Gastrocnemius medialis (tissue), 4 donors: ENCODE measurements at regions not wholly inside any gene's neighbourhood (a gene's known extent, or its start where the extent isn't known, plus 50 kb on each side); places are given as distances from the start of the nearest gene placed in this dataset.

Experiments used
- POLR2A ChIP-seq, 2 donors: fragments of 450-650 bp; IDR thresholded peaks; one replicate each; pipeline ENCODE4 v1.6.1; 2017; ENCODE audit warnings: antibody characterized with exemption in 2 of 2, mild to moderate bottlenecking in 2 of 2, moderate library complexity in 2 of 2
- TF ChIP-seq, protein P1 (sequence below), 5 experiments: fragments of 450-650 bp in 3 of 5; fragments of 200-600 bp in 2 of 5; sonication (generic) in 2 of 5; IDR thresholded peaks in 4 of 5; conservative IDR thresholded peaks in 1 of 5; 1 replicate in 4 of 5; 2 replicates in 1 of 5; pipeline ENCODE4 v1.5.1; 2016 to 2019; ENCODE audit warnings: antibody characterized with exemption in 5 of 5, mild to moderate bottlenecking in 3 of 5, moderate library complexity in 3 of 5

- TF ChIP-seq, protein P1, sequence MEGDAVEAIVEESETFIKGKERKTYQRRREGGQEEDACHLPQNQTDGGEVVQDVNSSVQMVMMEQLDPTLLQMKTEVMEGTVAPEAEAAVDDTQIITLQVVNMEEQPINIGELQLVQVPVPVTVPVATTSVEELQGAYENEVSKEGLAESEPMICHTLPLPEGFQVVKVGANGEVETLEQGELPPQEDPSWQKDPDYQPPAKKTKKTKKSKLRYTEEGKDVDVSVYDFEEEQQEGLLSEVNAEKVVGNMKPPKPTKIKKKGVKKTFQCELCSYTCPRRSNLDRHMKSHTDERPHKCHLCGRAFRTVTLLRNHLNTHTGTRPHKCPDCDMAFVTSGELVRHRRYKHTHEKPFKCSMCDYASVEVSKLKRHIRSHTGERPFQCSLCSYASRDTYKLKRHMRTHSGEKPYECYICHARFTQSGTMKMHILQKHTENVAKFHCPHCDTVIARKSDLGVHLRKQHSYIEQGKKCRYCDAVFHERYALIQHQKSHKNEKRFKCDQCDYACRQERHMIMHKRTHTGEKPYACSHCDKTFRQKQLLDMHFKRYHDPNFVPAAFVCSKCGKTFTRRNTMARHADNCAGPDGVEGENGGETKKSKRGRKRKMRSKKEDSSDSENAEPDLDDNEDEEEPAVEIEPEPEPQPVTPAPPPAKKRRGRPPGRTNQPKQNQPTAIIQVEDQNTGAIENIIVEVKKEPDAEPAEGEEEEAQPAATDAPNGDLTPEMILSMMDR (IDR thresholded peaks at IDR 0.05 in 4 of 5, conservative IDR thresholded peaks at IDR 0.05 in 1 of 5) = no peak
- no peak for TF ChIP-seq POLR2A (IDR thresholded peaks at IDR 0.05)
Measured at GRCh38 chr4:57446266-57446665, 336.1 kb upstream of the IGFBP7 start.
